Spleen (tissue), 7 donors: ENCODE measurements at regions not wholly inside any gene's neighbourhood (a gene's known extent, or its start where the extent isn't known, plus 50 kb on each side); places are given as distances from the start of the nearest gene placed in this dataset.
"Not testable (repeated sequence)": the region's sequence is repeated elsewhere in the genome, so short reads cannot be mapped to it uniquely, and the experiment has no call there.

Source experiments
- CTCF ChIP-seq, 11 experiments: fragments of 200-600 bp in 7 of 11; fragments of 450-650 bp in 4 of 11; sonication (generic) in 4 of 11; IDR thresholded peaks in 8 of 11; conservative IDR thresholded peaks in 3 of 11; 1 replicate in 7 of 11; 2 replicates in 4 of 11; pipeline versions ENCODE4 v1.4.0 to v1.8.0; 2016 to 2021; ENCODE audit warnings: antibody characterized with exemption in 11 of 11, inconsistent platforms in 4 of 11, mild to moderate bottlenecking in 1 of 11
- POLR2A ChIP-seq, 3 donors: fragments of 450-650 bp; IDR thresholded peaks; one replicate each; pipeline ENCODE4 v1.5.1; 2017; ENCODE audit warnings: antibody characterized with exemption in 3 of 3, mild to moderate bottlenecking in 1 of 3
- POLR2AphosphoS5 ChIP-seq, 3 donors: sonication (generic); formaldehyde crosslinking; IDR thresholded peaks; one replicate each; pipeline ENCODE4 v1.5.1; 2017; ENCODE audit warnings: antibody characterized with exemption in 3 of 3
- donor health status: DM: no; HTN: no; CAD: no; lungs with moderate emphysema.
- donor health status: DM: no; HTN: no; CAD: no.
- donor health status: DM: no; HTN: no; CAD: no.

- not testable (repeated sequence) for TF ChIP-seq CTCF (IDR thresholded peaks at IDR 0.05 in 8 of 11, conservative IDR thresholded peaks at IDR 0.05 in 3 of 11); POLR2AphosphoS5 (IDR thresholded peaks at IDR 0.05); POLR2A (IDR thresholded peaks at IDR 0.05)
These were observed 105.4 kb downstream of the TRIM69 start for GRCh38 chr15:44841762-44842161.
